ENCODE measurements at regions not wholly inside any gene's neighbourhood (a gene's known extent, or its start where the extent isn't known, plus 50 kb on each side); places are given as distances from the start of the nearest gene placed in this dataset.

- no peak for DNase-seq (ENCODE audit: low read depth in 1 of 2, low spot score in 1 of 2)
- no peaks in the 10 kb centered on the region for H3K27me3 ChIP-seq (ENCODE audit: insufficient read depth, poor library complexity, severe bottlenecking)
- H3K4me3 ChIP-seq (replicated peaks; ENCODE audit: insufficient read depth, low read length): no peak overlapping the region
- TF ChIP-seq REST (IDR thresholded peaks at IDR 0.05; ENCODE audit: insufficient replicate concordance, low read depth): no peak
- no peak overlapping the region for H3K27ac ChIP-seq (replicated peaks)
These were observed 157.9 kb upstream of the CRY1 start for GRCh38 chr12:107251288-107251687.

GRCh38 chr12:107253361-107253760, 160.0 kb upstream of the CRY1 start:
- no peak for DNase-seq (ENCODE audit: low read depth in 1 of 2, low spot score in 1 of 2)
- Histone ChIP-seq H3K27ac (replicated peaks) (no peak overlapping the region), H3K27me3 (ENCODE audit: insufficient read depth, poor library complexity, severe bottlenecking) (no peaks in the 10 kb centered on the region), H3K4me3 (replicated peaks; ENCODE audit: insufficient read depth, low read length) (no peak overlapping the region)
- TF ChIP-seq CTCF (IDR thresholded peaks at IDR 0.05; ENCODE audit: insufficient read depth, low read length) (no peak), REST (IDR thresholded peaks at IDR 0.05; ENCODE audit: insufficient replicate concordance, low read depth) (no peak), SPI1 (IDR thresholded peaks at IDR 0.05; ENCODE audit: borderline replicate concordance, low read depth) (no peak), POLR2AphosphoS5 (IDR thresholded peaks at IDR 0.05; ENCODE audit: low read depth) (no peak), GABPA (IDR thresholded peaks at IDR 0.05; ENCODE audit: low read depth) (no peak)

GRCh38 chr12:107254258-107254856, 161.0 kb upstream of the CRY1 start:
- no peak for DNase-seq (ENCODE audit: low read depth in 1 of 2, low spot score in 1 of 2)
- Histone ChIP-seq H3K27ac (replicated peaks) (no peak overlapping the region), H3K27me3 (ENCODE audit: insufficient read depth, poor library complexity, severe bottlenecking) (no peaks in the 10 kb centered on the region), H3K4me3 (replicated peaks; ENCODE audit: insufficient read depth, low read length) (no peak overlapping the region)
- TF ChIP-seq SPI1 (IDR thresholded peaks at IDR 0.05; ENCODE audit: borderline replicate concordance, low read depth) (no peak), REST (IDR thresholded peaks at IDR 0.05; ENCODE audit: insufficient replicate concordance, low read depth) (no peak), CTCF (IDR thresholded peaks at IDR 0.05; ENCODE audit: insufficient read depth, low read length) (no peak), GABPA (IDR thresholded peaks at IDR 0.05; ENCODE audit: low read depth) (no peak), POLR2AphosphoS5 (IDR thresholded peaks at IDR 0.05; ENCODE audit: low read depth) (no peak)

All from HL-60 (cell line).